Neural cell (in vitro differentiated cells): ENCODE measurements at regions not wholly inside any gene's neighbourhood (a gene's known extent, or its start where the extent isn't known, plus 50 kb on each side); places are given as distances from the start of the nearest gene placed in this dataset.

Experiments
- H2AFZ ChIP-seq: fragments of 200-600, 300-800 bp; sonication (generic), shearing (Covaris generic); 2 replicates; pipeline ENCODE4 v1.6.0; 2014; ENCODE audit warnings: low read depth, mild to moderate bottlenecking, antibody characterized with exemption, low read length, moderate library complexity
- H3F3A ChIP-seq: fragments of 200-600 bp; shearing (Covaris generic); 2 replicates; pipeline ENCODE4 v1.6.1; 2016; ENCODE audit warnings: mild to moderate bottlenecking, moderate library complexity, mixed read lengths, antibody characterized with exemption, low read length; ENCODE audit not compliant: insufficient read depth, poor library complexity, severe bottlenecking
- H3K27ac ChIP-seq: fragments of 200-600, 300-800 bp; sonication (generic), shearing (Covaris generic); 2 replicates; pipeline ENCODE4 v1.5.1; 2014; ENCODE audit warnings: mild to moderate bottlenecking, low read length, moderate library complexity
- H3K27me3 ChIP-seq: fragments of 300-800, 200-600 bp; sonication (generic), shearing (Covaris generic); 2 replicates; pipeline ENCODE4 v1.6.0; 2014; ENCODE audit warnings: mild to moderate bottlenecking, low read depth, low read length, moderate library complexity; ENCODE audit not compliant: insufficient read depth
- H3K36me3 ChIP-seq: fragments of 300-800, 200-600 bp; sonication (generic), shearing (Covaris generic); 2 replicates; pipeline ENCODE4 v1.5.1; 2014; ENCODE audit warnings: mild to moderate bottlenecking, antibody characterized with exemption, low read length, moderate library complexity; ENCODE audit not compliant: insufficient read depth
- H3K4me2 ChIP-seq: fragments of 300-800, 200-600 bp; sonication (generic), shearing (Covaris generic); 2 replicates; pipeline ENCODE4 v1.6.0; 2014; ENCODE audit warnings: mild to moderate bottlenecking, low read length
- H3K4me3 ChIP-seq: fragments of 300-800, 200-600 bp; sonication (generic), shearing (Covaris generic); 2 replicates; pipeline ENCODE4 v1.5.1; 2014; ENCODE audit warnings: mild to moderate bottlenecking, low read length, moderate library complexity
- H3K79me2 ChIP-seq: fragments of 200-600 bp; shearing (Covaris generic); replicated peaks from 2 replicates; pipeline ENCODE4 v1.6.0; 2014; ENCODE audit warnings: mild to moderate bottlenecking, low read length, moderate library complexity; ENCODE audit not compliant: insufficient read depth
- H3K9ac ChIP-seq: fragments of 300-800, 200-600 bp; sonication (generic), shearing (Covaris generic); 2 replicates; pipeline ENCODE4 v1.6.1; 2016; ENCODE audit warnings: mild to moderate bottlenecking, low read length, mixed read lengths
- H3K9me2 ChIP-seq: fragments of 200-600 bp; shearing (Covaris generic); 2 replicates; pipeline ENCODE4 v1.6.1; 2016; ENCODE audit warnings: mild to moderate bottlenecking, low read length, mixed read lengths; ENCODE audit not compliant: insufficient read depth
- H3K9me3 ChIP-seq: fragments of 200-600, 300-800 bp; sonication (generic), shearing (Covaris generic); 2 replicates; pipeline ENCODE4 v1.6.1; 2016; ENCODE audit warnings: mild to moderate bottlenecking, mixed run types, low read length, moderate library complexity, mixed read lengths
- H4K20me1 ChIP-seq: fragments of 200-600 bp; shearing (Covaris generic); 2 replicates; pipeline ENCODE4 v1.6.1; 2016; ENCODE audit warnings: mild to moderate bottlenecking, mixed run types; ENCODE audit not compliant: insufficient read depth
- CTCF ChIP-seq: fragments of 450-650 bp; IDR thresholded peaks from 2 replicates; pipeline ENCODE4 v1.5.1; 2014; ENCODE audit warnings: antibody characterized with exemption, mild to moderate bottlenecking, moderate library complexity; ENCODE audit not compliant: poor library complexity, severe bottlenecking
- EP300 ChIP-seq: fragments of 450-650 bp; conservative IDR thresholded peaks from 2 replicates; pipeline ENCODE4 v1.6.1; 2014; ENCODE audit warnings: antibody characterized with exemption, mild to moderate bottlenecking, moderate library complexity; ENCODE audit not compliant: poor library complexity, severe bottlenecking
- EZH2 ChIP-seq: fragments of 200-600, 300-800 bp; shearing (Covaris generic), sonication (generic); IDR thresholded peaks from 2 replicates; pipeline ENCODE4 v1.6.1; 2014; ENCODE audit warnings: antibody characterized with exemption, low read length, borderline replicate concordance, mild to moderate bottlenecking; ENCODE audit not compliant: insufficient read depth, poor library complexity, severe bottlenecking
- MXI1 ChIP-seq: fragments of 450-650 bp; conservative IDR thresholded peaks from 2 replicates; pipeline ENCODE4 v1.6.1; 2014; ENCODE audit warnings: antibody characterized with exemption, mild to moderate bottlenecking; ENCODE audit not compliant: poor library complexity, severe bottlenecking
- POLR2AphosphoS5 ChIP-seq: IDR thresholded peaks from 2 replicates; pipeline ENCODE4 v1.6.1; 2012
- RAD21 ChIP-seq: fragments of 450-650 bp; conservative IDR thresholded peaks from 2 replicates; pipeline ENCODE4 v1.6.1; 2014; ENCODE audit warnings: antibody characterized with exemption, mild to moderate bottlenecking, moderate library complexity
- REST ChIP-seq: IDR thresholded peaks from 2 replicates; pipeline ENCODE4 v1.6.1; 2012; ENCODE audit warnings: borderline replicate concordance
- SMC3 ChIP-seq: fragments of 450-650 bp; conservative IDR thresholded peaks from 2 replicates; pipeline ENCODE4 v1.6.1; 2014; ENCODE audit warnings: antibody characterized with exemption, mild to moderate bottlenecking, moderate library complexity; ENCODE audit not compliant: poor library complexity
- TAF1 ChIP-seq: IDR thresholded peaks from 2 replicates; pipeline ENCODE4 v1.6.1; 2012; ENCODE audit warnings: low read depth

GRCh38 chr18:73352546-73352945, 484.8 kb upstream of the NETO1 start:
- H3K27ac ChIP-seq = no peak overlapping the region
- no peaks in the 10 kb centered on the region for H3K9me3 ChIP-seq
- H2AFZ ChIP-seq = no peak overlapping the region
- TF ChIP-seq EP300 (no peak), EZH2 (no peak), POLR2AphosphoS5 (no peak), CTCF (no peak), MXI1 (no peak), TAF1 (no peak), SMC3 (no peak), RAD21 (no peak), REST (no peak)
- no peaks in the 10 kb centered on the region for H4K20me1 ChIP-seq
- no peaks in the 10 kb centered on the region for H3K79me2 ChIP-seq
- H3K27me3 ChIP-seq = no peaks in the 10 kb centered on the region
- H3K9me2 ChIP-seq = no peaks in the 10 kb centered on the region
- H3K9ac ChIP-seq = no peak overlapping the region
- H3K36me3 ChIP-seq = no peaks in the 10 kb centered on the region
- H3F3A ChIP-seq = no peaks in the 10 kb centered on the region
- H3K4me2 ChIP-seq = no peak overlapping the region
- no peak overlapping the region for H3K4me3 ChIP-seq

- TF ChIP-seq REST = no peak
- TF ChIP-seq EP300 = no peak
- no peak for TF ChIP-seq TAF1
- no peak for TF ChIP-seq RAD21
- TF ChIP-seq EZH2 = no peak
- no peak for TF ChIP-seq MXI1
- no peak for TF ChIP-seq SMC3
- no peak for TF ChIP-seq CTCF
- TF ChIP-seq POLR2AphosphoS5 = no peak
- H3K27me3 ChIP-seq = no peaks in the 10 kb centered on the region
- no peak overlapping the region for H2AFZ ChIP-seq
- no peaks in the 10 kb centered on the region for H3K9me2 ChIP-seq
- no peak overlapping the region for H3K9ac ChIP-seq
- no peaks in the 10 kb centered on the region for H3K9me3 ChIP-seq
- H3K36me3 ChIP-seq = no peaks in the 10 kb centered on the region
- no peaks in the 10 kb centered on the region for H3K79me2 ChIP-seq
- H3K4me3 ChIP-seq = no peak overlapping the region
- H4K20me1 ChIP-seq = no peaks in the 10 kb centered on the region
- H3F3A ChIP-seq = no peaks in the 10 kb centered on the region
- H3K4me2 ChIP-seq = no peak overlapping the region
- H3K27ac ChIP-seq = no peak overlapping the region
These were observed 472.6 kb upstream of the NETO1 start for GRCh38 chr18:73340135-73340977.
